ENCODE measurements at regions not wholly inside any gene's neighbourhood (a gene's known extent, or its start where the extent isn't known, plus 50 kb on each side); places are given as distances from the start of the nearest gene placed in this dataset.

DNA sequence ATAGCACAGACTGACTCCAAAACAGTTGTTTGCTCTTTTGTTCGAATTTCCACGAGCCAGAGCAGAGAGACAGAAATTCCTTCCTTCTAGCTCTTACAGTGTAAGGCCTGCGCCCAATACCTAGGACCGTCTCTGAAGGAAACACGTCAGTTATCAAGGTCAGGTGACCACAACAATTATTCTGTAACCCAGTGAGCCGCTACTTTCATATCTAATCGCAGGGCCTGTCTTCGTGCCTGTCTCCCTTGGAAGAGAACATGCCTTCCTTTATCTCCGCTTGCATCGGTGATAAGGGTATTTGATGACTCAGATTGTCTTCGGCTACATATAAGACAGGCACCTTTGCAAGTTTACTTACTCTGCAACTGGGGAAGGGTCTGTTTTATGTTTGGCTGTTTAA is 288.0 kb downstream of the MAF start:
- DNase-seq, result no peak
- no peaks in the 10 kb centered on the region for H3K9me3 ChIP-seq

DNA sequence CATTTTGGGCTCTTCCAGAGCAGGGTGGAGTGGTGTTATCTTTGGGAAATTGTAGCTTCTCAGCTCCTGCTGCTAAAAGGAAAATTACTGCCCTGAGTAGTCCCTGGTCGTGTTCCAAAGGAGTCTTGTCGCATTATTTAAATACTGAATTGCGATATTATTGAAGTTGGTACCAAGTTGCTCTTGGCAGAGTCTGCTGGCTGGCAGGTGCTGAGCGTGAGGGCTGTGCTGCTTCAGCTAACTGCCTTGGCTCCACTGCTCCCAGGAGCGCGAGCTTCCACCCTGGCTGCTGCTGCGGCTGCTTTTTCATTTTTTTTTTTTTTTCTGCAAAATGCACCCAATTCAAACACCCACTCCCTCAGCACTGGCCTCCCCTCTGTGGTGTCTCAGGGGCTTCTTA is 289.8 kb downstream of the MAF start:
- 60% methylated on average over 2 of the region's 7 CpGs for WGBS (ENCODE audit: insufficient coverage, low coverage, low lambda C conversion rate, missing lambda C conversion rate)
- DNase-seq (no peak), ATAC-seq (no peak)
- H3K4me3 ChIP-seq, result no peak overlapping the region
- no peaks in the 10 kb centered on the region for H3K27me3 ChIP-seq
- no peak overlapping the region for H3K27ac ChIP-seq
- TF ChIP-seq POLR2A (IDR thresholded peaks at IDR 0.05) (no peak), CTCF (IDR thresholded peaks at IDR 0.05) (no peak)
- no peaks in the 10 kb centered on the region for H3K9me3 ChIP-seq
- no peaks in the 10 kb centered on the region for H3K36me3 ChIP-seq
- H3K4me1 ChIP-seq, result no peaks in the 10 kb centered on the region
- intact Hi-C loops (cut with DNase I), result no loop called here

More for the DNA sequence above, 288.0 kb downstream of the MAF start:
- Histone ChIP-seq H3K4me1 (no peaks in the 10 kb centered on the region), H3K4me3 (no peak overlapping the region), H3K27me3 (no peaks in the 10 kb centered on the region), H3K27ac (no peak overlapping the region), H3K36me3 (no peaks in the 10 kb centered on the region)
- WGBS (ENCODE audit: insufficient coverage, low coverage, low lambda C conversion rate, missing lambda C conversion rate), result 76% methylated on average over 11 of the region's 11 CpGs
- no peak for ATAC-seq
- no peak for TF ChIP-seq CTCF (IDR thresholded peaks at IDR 0.05)
- no peak for TF ChIP-seq POLR2A (IDR thresholded peaks at IDR 0.05)
- intact Hi-C loops (cut with DNase I), result no loop called here

- DNase-seq (no peak), ATAC-seq (peak in 1 of 4 donors; percentile 26)
- TF ChIP-seq CTCF (IDR thresholded peaks at IDR 0.05), result no peak
- TF ChIP-seq POLR2A (IDR thresholded peaks at IDR 0.05), result no peak
- Histone ChIP-seq H3K36me3 (no peaks in the 10 kb centered on the region), H3K4me3 (no peak overlapping the region), H3K4me1 (no peaks in the 10 kb centered on the region), H3K27me3 (no peaks in the 10 kb centered on the region), H3K27ac (no peak overlapping the region), H3K9me3 (no peaks in the 10 kb centered on the region)
- intact Hi-C loops (cut with DNase I), result no loop called here
- 50% methylated on average over 6 of the region's 6 CpGs for WGBS (ENCODE audit: insufficient coverage, low coverage, low lambda C conversion rate, missing lambda C conversion rate)
Observed at GRCh38 chr16:79309606-79310005, 290.9 kb downstream of the MAF start.

DNA sequence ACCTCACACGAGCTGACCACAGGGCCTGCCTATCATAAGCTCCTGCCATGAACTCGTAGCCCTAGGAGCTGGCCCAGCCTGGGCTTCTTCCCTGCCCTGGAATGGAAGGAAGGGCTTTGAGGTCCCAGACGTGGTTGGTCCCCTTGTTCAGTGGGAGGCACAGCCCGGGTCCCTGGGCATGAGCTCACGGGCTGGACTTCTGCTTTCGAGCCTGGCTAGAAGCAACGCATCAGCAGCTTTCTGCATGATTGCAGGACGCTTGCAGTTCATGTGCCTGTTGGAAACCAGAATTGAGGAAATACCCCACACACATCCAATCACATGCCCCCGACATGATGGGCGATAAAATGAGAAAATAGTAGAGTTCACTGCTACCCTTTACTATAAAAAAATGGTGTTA is 293.3 kb downstream of the MAF start:
- TF ChIP-seq POLR2A (IDR thresholded peaks at IDR 0.05) (no peak), CTCF (IDR thresholded peaks at IDR 0.05) (no peak)
- DNase-seq (peak; percentile 50 to 67 (median 51)), ATAC-seq (peak; percentile 56 to 79 (median 76))

GRCh38 chr16:79305074-79305473 is 295.5 kb downstream of the MAF start:
- Histone ChIP-seq H3K4me3 (no peak overlapping the region), H3K9me3 (no peaks in the 10 kb centered on the region), H3K27me3 (no peaks in the 10 kb centered on the region), H3K27ac (no peak overlapping the region), H3K4me1 (no peaks in the 10 kb centered on the region), H3K36me3 (no peaks in the 10 kb centered on the region)
- 91% methylated on average over 2 of the region's 10 CpGs for WGBS (ENCODE audit: insufficient coverage, low coverage, low lambda C conversion rate, missing lambda C conversion rate)
- DNase-seq (no peak), ATAC-seq (no peak)
- TF ChIP-seq CTCF (IDR thresholded peaks at IDR 0.05), result no peak
- TF ChIP-seq POLR2A (IDR thresholded peaks at IDR 0.05), result no peak
- intact Hi-C loops (cut with DNase I), result no loop called here

More for the DNA sequence above, 293.3 kb downstream of the MAF start:
- no peaks in the 10 kb centered on the region for H3K36me3 ChIP-seq
- no peaks in the 10 kb centered on the region for H3K9me3 ChIP-seq
- H3K4me1 ChIP-seq, result no peaks in the 10 kb centered on the region
- H3K4me3 ChIP-seq, result no peak overlapping the region
- no peak overlapping the region for H3K27ac ChIP-seq
- 76% methylated on average over 9 of the region's 10 CpGs for WGBS (ENCODE audit: insufficient coverage, low coverage, low lambda C conversion rate, missing lambda C conversion rate)
- intact Hi-C loops (cut with DNase I), result no loop called here
- H3K27me3 ChIP-seq, result no peaks in the 10 kb centered on the region
